Mammary epithelial cell (primary cell): ENCODE measurements at regions not wholly inside any gene's neighbourhood (a gene's known extent, or its start where the extent isn't known, plus 50 kb on each side); places are given as distances from the start of the nearest gene placed in this dataset.

Experiments
- EZH2 ChIP-seq: IDR thresholded peaks from 2 replicates; pipeline ENCODE4 v1.6.1; 2012; ENCODE audit warnings: low read length, inconsistent platforms, borderline replicate concordance
- TF ChIP-seq, protein P1 (sequence below), 2 donors: IDR thresholded peaks in 1 of 2; conservative IDR thresholded peaks in 1 of 2; 2 replicates each; pipeline ENCODE4 v1.5.1; 2011 to 2012; ENCODE audit warnings: inconsistent platforms in 2 of 2, low read length in 2 of 2, mild to moderate bottlenecking in 2 of 2, control low read depth in 1 of 2, low read depth in 1 of 2; ENCODE audit not compliant: insufficient read depth in 1 of 2; ENCODE audit errors: extremely low read depth in 1 of 2

DNA sequence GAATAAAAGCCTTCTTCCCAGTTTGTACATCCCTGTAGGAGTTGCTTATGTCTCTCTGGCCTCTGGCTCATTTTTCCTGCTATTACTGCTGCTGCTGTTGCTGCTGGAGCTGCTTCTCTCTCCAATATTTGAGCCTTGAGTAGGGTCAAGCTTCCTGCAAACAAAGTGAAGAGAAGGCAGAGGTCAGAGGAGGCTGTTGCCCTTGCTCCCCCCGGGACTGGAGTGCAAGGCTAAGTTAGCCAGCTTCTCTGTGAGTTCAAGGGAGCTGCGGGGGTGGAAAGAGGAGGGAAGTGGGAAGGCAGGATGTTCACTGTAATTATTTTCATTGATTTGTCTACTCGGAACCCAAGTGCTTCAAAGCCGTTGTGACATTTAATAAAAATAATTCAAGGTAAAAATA is 77.0 kb upstream of the TMEM132E start:
- TF ChIP-seq, protein P1, sequence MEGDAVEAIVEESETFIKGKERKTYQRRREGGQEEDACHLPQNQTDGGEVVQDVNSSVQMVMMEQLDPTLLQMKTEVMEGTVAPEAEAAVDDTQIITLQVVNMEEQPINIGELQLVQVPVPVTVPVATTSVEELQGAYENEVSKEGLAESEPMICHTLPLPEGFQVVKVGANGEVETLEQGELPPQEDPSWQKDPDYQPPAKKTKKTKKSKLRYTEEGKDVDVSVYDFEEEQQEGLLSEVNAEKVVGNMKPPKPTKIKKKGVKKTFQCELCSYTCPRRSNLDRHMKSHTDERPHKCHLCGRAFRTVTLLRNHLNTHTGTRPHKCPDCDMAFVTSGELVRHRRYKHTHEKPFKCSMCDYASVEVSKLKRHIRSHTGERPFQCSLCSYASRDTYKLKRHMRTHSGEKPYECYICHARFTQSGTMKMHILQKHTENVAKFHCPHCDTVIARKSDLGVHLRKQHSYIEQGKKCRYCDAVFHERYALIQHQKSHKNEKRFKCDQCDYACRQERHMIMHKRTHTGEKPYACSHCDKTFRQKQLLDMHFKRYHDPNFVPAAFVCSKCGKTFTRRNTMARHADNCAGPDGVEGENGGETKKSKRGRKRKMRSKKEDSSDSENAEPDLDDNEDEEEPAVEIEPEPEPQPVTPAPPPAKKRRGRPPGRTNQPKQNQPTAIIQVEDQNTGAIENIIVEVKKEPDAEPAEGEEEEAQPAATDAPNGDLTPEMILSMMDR (conservative IDR thresholded peaks at IDR 0.05 in 1 of 2, IDR thresholded peaks at IDR 0.05 in 1 of 2; ENCODE audit: extremely low read depth in 1 of 2, insufficient read depth in 1 of 2, low read depth in 1 of 2, low read length in 2 of 2): no peak
- TF ChIP-seq EZH2: no peak
